AG09309 (cell line): ENCODE measurements at regions not wholly inside any gene's neighbourhood (a gene's known extent, or its start where the extent isn't known, plus 50 kb on each side); places are given as distances from the start of the nearest gene placed in this dataset.

Experiments used
- DNase-seq: peaks from one replicate; pipeline ENCODE4 v3.0.0-alpha.2; 2010; ENCODE audit warnings: low read depth
- H3K4me3 ChIP-seq: 2 replicates; pipeline ENCODE4 v1.5.1; 2011; ENCODE audit warnings: mild to moderate bottlenecking, low read depth, low read length, moderate library complexity; ENCODE audit not compliant: control insufficient read depth
- CTCF ChIP-seq: IDR thresholded peaks from 2 replicates; pipeline ENCODE4 v1.5.1; 2011; ENCODE audit warnings: mild to moderate bottlenecking, low read depth, low read length, inconsistent platforms; ENCODE audit not compliant: insufficient read depth, control insufficient read depth; ENCODE audit errors: missing control alignments

GRCh38 chr4:111736516-111736915, 408.7 kb upstream of the FAM241A start:
- no peak for TF ChIP-seq CTCF
- DNase-seq = no peak
- H3K4me3 ChIP-seq = no peak overlapping the region

DNA sequence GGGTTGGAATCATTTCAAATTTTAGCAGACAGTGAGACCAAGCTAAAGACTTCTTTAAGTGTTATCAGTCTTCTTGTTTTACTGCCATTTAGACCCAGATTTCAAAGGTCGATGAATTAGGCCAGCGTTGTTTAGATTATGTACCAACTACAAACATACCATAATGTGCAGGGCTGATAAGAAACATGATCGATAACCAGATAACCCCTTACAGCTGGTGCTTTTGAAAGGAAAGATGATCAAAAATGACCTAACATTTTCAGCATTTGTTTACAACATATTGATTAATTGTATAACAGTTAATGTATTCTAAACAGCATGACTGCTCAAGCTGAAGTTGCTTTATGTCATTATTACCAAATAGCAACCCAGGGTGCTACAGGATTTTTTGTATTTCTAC, 400.4 kb upstream of the FAM241A start:
- TF ChIP-seq CTCF = no peak
- DNase-seq = no peak
- H3K4me3 ChIP-seq = no peak overlapping the region

DNA sequence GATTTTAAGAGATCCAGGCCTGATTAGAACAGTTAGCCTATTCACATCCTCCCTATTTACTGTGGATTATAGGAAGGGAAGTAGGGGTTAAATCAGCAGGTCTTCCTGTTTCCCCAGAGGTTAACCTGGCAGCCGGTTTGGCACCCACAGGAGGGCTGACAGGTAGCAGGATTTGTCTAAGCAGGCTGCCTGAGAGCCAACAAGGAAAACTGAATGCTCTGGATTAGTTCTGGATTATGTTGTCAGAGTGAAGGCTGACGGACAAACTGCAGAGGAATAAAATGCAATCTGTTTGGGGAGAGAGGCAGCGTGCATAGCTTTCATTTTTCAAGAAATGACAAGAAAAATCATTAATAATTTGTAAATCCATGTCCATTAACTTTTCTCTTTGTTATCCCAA, 397.1 kb upstream of the FAM241A start:
- H3K4me3 ChIP-seq = no peak overlapping the region
- DNase-seq = no peak
- TF ChIP-seq CTCF = no peak

GRCh38 chr4:111754003-111754402, 391.3 kb upstream of the FAM241A start:
- no peak for TF ChIP-seq CTCF
- DNase-seq = no peak

DNA sequence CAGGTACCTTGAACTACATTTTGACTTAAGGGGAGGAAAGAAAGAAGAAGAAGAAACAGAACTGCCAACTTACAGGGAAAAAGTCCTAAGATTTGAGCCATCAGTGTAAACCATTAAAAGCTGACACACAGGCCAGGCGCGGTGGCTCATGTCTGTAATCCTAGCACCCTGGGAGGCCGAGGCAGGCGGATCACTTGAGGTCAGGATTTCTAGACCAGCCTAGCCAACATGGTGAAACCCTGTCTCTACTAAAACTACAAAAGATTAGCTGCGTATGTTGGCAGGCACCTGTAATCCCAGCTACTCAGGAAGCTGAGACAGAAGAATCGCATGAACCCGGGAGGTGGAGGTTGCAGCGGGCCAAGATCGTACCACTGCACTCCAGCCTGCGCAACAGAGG, 389.7 kb upstream of the FAM241A start:
- DNase-seq = no peak
- no peak overlapping the region for H3K4me3 ChIP-seq
- TF ChIP-seq CTCF = no peak

More at GRCh38 chr4:111754003-111754402, 391.3 kb upstream of the FAM241A start:
- H3K4me3 ChIP-seq = no peak overlapping the region

- no peak for TF ChIP-seq CTCF
- H3K4me3 ChIP-seq = no peak overlapping the region
- no peak for DNase-seq
Observed at GRCh38 chr4:111761531-111761930, 383.7 kb upstream of the FAM241A start.

- no peak for DNase-seq
- TF ChIP-seq CTCF = no peak
- H3K4me3 ChIP-seq = no peak overlapping the region
Observed at GRCh38 chr4:111770514-111770913, 374.7 kb upstream of the FAM241A start.
